NCI-H128 (cell line): ENCODE measurements at regions not wholly inside any gene's neighbourhood (a gene's known extent, or its start where the extent isn't known, plus 50 kb on each side); places are given as distances from the start of the nearest gene placed in this dataset.

Experiments
- DNase-seq: peaks from one replicate; lab custom pipeline; 2025; ENCODE audit not compliant: unreplicated experiment; lab: John Stamatoyannopoulos, UW

DNA sequence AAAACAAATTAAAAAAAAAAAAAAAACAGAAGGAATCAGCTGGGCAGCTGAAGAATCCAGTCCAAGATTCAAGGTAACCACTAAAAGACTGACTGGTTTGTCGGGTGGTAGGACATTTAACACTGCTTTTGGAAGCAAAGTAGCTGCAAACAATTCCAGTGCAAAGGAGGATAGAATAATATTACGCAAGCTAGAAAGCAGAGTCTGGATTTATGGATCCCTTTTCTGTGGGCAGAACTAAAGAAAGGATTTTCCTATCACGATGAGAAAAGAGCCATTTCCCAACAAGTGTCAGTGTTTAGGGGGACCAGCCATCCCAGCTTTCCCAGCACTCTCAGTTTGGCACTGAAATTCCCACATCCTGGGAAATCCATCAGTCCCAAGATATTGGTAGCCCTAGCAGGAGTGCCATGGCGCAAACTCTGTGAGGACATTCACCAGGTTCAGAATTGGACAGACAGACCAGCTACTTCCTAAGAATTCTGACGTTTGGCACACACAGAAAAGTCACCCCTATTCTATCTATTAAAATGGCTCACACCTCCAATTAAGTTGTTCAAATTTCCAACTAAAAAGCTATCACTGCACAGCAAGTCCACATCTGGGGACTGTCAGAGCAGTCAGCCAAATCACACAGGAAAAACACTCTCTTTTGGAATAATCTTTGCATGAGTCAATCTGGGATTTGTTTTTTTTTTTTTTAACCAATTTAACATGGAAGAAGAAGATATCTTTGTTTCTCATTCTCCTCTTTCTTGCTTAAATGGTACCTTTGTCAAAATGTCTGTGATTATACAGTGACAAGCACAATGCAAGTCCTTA, 356.8 kb upstream of the ARID1B start:
- DNase-seq: no peak

- DNase-seq: no peak
Measured at GRCh38 chr6:156419594-156419993, 357.6 kb upstream of the ARID1B start.

DNA sequence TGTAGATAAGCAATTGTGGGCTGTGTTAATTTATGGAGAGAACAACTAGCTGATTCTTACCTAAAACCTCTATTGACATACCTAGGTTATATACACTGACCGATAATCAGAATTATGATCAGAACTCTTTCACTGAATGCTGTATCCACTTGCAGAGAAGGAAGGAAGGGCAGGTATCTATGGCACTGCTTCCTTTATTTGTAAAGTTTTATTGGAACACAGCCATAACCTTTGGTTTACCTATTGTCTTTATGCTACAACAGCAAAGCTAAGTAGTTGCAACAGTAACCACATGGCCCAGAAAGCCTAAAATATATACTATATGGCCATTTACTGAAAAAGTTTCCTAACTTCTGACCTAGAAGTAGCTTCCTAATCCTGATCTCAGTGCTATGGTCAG, 358.9 kb upstream of the ARID1B start:
- DNase-seq: no peak

DNA sequence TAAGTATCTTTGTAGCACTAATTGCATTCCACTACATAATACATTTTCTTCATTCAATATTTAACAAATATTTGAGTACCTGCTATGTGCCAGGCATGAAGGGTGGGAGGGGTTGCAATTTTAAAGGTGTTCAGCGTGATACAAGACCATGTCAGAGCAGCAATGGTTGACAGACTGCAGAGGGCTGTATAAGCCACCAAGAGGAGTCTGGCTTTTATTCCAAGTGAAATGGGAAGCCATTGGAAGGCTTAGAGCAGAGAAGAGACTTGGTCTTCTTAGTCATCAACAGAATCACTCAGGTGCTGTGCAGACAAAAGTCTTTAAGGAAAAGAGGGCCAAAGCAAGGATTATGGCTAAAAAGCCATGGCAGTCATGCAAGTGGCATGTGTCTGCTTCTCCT, 360.8 kb upstream of the ARID1B start:
- DNase-seq: no peak

DNA sequence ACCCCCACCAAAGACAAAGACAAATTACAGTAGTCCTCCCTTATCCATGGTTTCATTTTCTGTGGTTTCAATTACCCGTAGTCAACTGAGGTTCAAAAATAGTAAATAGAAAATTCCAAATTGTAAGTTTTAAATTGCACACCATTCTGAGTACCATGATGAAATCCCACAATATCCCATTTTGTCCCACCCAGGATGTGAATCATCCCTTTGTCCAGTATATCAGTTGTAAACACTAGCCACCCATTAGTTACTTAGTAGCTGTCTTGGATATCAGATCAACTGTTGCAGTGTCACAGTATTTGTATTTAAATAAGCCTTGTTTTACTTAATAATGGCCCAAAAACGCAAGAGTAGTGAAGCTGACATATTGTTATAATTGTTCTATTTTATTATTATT, 364.0 kb upstream of the ARID1B start:
- DNase-seq: no peak

GRCh38 chr6:156410649-156411048, 366.5 kb upstream of the ARID1B start:
- no peak for DNase-seq

DNA sequence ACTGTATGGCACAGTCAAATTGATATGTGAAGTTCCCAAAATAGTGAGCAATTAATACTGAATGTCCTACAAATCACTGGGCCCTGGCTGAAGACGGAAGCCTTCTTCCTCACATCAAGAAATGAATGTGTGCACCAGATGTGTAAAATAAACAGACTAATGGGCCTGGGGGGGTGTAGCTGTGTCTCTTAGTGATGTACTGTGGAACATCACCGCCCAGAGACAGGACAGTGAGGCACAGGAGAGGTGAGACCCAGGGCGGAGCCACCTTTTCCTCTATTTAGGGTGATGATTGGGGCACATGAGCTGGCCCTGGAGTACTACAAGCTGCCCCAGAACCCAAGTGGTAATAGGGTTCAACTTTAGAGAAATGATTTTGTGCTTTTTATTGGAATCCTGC, 368.5 kb upstream of the ARID1B start:
- DNase-seq: no peak

GRCh38 chr6:156407334-156407733, 369.8 kb upstream of the ARID1B start:
- no peak for DNase-seq

GRCh38 chr6:156406688-156407087, 370.5 kb upstream of the ARID1B start:
- no peak for DNase-seq

DNA sequence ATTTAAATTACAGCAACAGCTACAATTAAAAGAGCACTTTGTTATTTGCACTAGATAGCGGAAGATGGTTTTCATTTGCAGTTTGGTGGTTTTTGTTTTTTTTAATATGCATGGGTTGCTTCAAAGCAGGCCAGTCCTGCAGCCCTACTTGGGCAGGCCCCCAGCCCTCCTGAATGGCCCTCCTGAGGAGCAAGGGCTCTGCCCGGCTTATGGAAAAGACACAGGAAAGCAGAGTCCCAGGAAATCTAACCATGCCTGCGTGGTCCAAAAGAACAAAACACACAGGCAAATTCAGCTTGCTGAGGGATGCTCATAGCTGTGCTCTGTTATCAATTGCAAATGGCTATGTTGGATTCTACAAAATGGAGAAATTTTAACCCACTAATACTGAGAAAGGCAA, 371.1 kb upstream of the ARID1B start:
- no peak for DNase-seq

DNA sequence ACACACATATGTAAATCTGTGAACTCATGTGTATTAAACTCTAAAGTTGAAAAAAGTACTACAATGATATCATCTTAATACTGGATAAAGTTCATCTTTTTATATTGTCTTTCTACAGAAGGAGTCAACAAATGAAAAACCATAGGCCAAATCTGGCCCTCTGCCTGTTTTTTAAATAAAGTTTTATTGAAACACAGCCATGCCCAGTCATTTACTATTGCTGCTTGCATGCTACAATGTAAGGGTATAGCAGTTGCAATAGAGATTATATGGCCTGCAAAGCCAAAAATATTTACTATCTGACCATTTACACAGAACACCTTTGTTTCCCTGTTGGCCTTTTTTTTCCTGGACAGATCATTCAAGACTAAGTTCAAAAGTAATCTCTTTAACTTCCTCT, 374.6 kb upstream of the ARID1B start:
- no peak for DNase-seq

- no peak for DNase-seq
Measured at GRCh38 chr6:156402227-156402626, 375.0 kb upstream of the ARID1B start.

DNA sequence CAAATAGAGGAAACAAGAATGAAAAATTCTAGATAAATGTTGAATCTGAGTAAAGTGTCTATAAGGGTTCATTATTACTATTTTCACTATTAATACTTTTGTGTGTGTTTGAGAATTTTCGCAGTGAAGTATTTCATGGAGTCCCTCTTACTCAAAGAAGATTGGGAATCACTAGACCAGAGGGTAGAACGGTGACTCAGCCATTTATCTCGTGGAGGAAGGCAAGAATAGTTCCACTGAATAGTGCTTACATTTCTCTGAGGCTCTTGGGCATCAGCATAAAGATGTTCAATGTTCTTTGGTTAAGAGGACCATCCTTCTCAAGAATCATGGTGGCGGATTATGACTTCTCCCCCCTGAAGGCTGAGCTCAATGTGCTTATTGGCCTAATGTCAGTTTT, 376.7 kb upstream of the ARID1B start:
- no peak for DNase-seq

- DNase-seq: no peak
Measured at GRCh38 chr6:156398966-156399365, 378.2 kb upstream of the ARID1B start.

DNA sequence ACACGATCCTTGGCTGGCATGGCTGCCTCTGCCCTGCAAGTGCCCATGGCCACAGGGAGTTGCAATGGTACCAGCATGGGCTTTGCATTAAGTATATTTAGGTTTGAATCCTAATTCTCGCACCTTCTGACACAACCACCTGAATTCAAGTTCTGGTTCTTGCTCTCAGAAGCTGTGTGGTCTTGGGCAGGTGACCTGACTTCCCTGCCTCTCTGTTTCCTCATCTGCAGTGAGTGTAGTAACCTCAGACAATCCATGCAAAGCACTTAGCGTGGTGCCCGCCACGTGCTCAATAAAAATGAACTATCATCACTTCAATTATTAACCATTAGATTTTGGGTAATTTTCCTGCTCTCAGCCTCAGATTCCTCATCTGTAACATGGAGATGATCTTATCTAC, 378.8 kb upstream of the ARID1B start:
- no peak for DNase-seq

- DNase-seq: no peak
Measured at GRCh38 chr6:156396791-156397418, 380.3 kb upstream of the ARID1B start.

GRCh38 chr6:156396068-156396771, 381.0 kb upstream of the ARID1B start:
- DNase-seq: no peak

DNA sequence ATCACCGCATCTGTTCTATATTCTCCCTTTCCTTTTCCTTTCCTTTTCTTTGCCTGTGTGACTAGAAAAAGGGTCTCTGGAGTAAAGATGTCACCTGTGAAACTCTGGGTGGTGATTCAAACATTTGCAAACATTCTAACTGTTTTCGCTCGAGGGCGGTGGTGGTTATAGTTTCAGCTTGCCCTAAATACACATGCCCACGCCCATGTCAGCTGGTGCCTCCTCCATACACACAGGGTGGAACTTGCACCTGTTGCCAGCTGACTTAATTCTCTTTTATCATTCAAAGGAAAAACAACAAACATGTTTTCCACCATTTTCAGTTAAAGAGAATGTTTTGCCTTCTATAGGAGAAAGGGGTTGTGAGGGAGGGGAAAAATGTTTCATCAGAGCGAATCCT, 381.9 kb upstream of the ARID1B start:
- no peak for DNase-seq

DNA sequence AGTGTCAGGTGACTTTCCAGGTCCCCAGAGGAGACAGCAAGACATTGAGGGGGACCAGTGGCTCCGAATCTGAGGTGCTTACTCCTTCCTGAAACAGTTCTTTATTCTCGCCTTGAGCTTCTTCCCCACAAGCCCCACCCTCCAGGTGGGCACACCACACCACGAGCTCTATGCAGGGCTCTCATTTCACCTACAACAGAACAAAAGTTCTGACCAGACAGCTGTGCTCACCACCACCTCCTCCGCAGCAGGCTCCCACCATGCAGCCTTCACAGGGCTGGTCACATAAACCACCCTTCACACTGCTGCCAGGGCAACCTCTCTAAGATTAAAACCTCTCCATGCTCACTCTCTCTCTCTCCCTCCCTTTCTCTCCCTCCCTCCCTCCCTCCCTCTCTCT, 384.5 kb upstream of the ARID1B start:
- DNase-seq: no peak

GRCh38 chr6:156391977-156392376, 385.2 kb upstream of the ARID1B start:
- no peak for DNase-seq

GRCh38 chr6:156391061-156391672, 386.0 kb upstream of the ARID1B start:
- DNase-seq: no peak

DNA sequence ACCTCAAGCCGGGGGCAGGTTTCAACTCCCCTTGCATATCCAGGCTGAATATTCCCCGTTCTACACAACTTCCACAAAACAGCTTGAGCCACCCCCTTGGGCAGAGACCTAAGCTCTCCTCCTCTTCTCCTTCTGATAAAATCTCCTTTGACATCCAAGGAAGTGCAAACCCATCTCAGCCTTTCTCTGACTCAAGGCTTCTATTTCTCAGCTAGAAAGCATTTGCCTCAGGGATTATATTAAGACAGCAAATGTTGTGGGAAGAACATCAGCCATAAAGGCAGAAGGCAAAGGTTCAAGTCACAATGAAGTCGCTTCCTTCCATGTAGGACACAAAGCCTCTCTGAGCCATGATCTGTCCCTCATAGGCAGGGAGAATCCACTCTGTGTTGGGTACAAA, 386.6 kb upstream of the ARID1B start:
- no peak for DNase-seq
